Tibial artery (tissue), 4 donors: ENCODE measurements at regions not wholly inside any gene's neighbourhood (a gene's known extent, or its start where the extent isn't known, plus 50 kb on each side); places are given as distances from the start of the nearest gene placed in this dataset.

ENCODE experiments used
- DNase-seq, 2 donors: peaks; one replicate each; pipeline ENCODE4 v3.0.0-alpha.2; 2019
- H3K27ac ChIP-seq, 2 donors: fragments of 200-600 bp; sonication (generic) in 1 of 2; 1 replicate in 1 of 2; 2 replicates in 1 of 2; pipeline ENCODE4 v1.5.1; 2018 to 2019; ENCODE audit warnings: mild to moderate bottlenecking in 1 of 2
- H3K27me3 ChIP-seq, 2 donors: fragments of 200-600 bp; sonication (generic) in 1 of 2; one replicate each; pipeline versions ENCODE4 v1.5.1 to v1.6.0; 2016 to 2019
- H3K36me3 ChIP-seq, 3 donors: fragments of 200-600 bp; sonication (generic) in 2 of 3; one replicate each; pipeline ENCODE4 v1.5.1; 2016 to 2019; ENCODE audit warnings: mild to moderate bottlenecking in 2 of 3
- H3K4me1 ChIP-seq, 4 donors: fragments of 200-600 bp; sonication (generic) in 2 of 4; 1 replicate in 3 of 4; 2 replicates in 1 of 4; pipeline ENCODE4 v1.5.1; 2016 to 2019
- H3K4me3 ChIP-seq, 2 donors: fragments of 200-600 bp; sonication (generic) in 1 of 2; 1 replicate in 1 of 2; 2 replicates in 1 of 2; pipeline ENCODE4 v1.5.1; 2018 to 2019; ENCODE audit warnings: mild to moderate bottlenecking in 2 of 2
- H3K9me3 ChIP-seq, 3 donors: fragments of 200-600 bp; sonication (generic) in 1 of 3; one replicate each; pipeline ENCODE4 v1.5.1; 2016 to 2019
- CTCF ChIP-seq, 2 experiments: fragments of 200-600 bp in 1 of 2; fragments of 450-650 bp in 1 of 2; IDR thresholded peaks; one replicate each; pipeline ENCODE4 v1.5.1; 2017 to 2019; ENCODE audit warnings: antibody characterized with exemption in 2 of 2, mild to moderate bottlenecking in 1 of 2, moderate library complexity in 1 of 2
- intact Hi-C: fragments of 100-400 bp; cut with DNase I; formaldehyde crosslinking; loops from one replicate; pipeline ENCODE4 v1.15.0; 2023; ENCODE audit warnings: low total_unique reads

DNA sequence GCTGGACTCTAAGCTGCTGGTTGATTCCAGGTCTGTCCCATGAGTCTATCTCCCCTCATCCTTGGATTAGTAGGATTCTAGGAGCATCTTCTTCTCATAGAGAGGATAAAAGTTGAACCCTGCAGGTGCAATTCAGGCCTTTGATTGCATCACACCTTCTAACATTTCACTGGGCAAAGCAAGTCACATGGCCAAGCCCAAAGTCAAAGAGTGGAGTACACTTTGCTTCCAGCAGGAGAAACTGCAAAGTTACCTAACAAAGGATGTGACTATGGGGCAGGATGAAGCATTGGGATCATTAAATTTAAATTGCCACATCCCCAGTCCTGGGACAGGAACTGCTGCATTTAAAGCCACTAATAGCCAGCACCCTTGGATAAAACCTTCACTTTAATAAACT, 51.0 kb upstream of the EGFLAM start:
- H3K4me3 ChIP-seq: no peak overlapping the region
- no peak overlapping the region for H3K27ac ChIP-seq
- TF ChIP-seq CTCF (IDR thresholded peaks at IDR 0.05): no peak
- no peak for DNase-seq
- no peaks in the 10 kb centered on the region for H3K4me1 ChIP-seq
- no peaks in the 10 kb centered on the region for H3K27me3 ChIP-seq
- H3K36me3 ChIP-seq: no peaks in the 10 kb centered on the region
- intact Hi-C loops: no loop called here
- no peaks in the 10 kb centered on the region for H3K9me3 ChIP-seq

DNA sequence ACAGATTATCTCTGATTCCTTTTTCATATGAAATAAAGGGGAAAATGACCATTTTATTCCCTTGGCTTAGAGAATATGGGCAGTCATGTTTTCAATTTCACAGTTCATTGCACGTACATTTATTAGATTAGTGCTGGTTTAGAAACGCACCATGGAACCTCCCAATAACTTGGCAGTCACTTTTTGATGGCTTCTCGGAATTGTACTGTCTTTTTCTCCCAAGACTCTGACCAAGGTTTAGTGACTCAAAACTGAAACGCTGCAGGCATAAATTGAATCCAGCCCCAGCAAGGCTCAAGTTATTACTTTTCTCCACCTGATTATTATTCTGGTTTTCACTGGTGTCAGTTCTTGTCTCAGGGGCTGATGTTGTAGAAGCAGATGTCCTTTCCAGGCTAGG, 55.6 kb upstream of the EGFLAM start:
- Histone ChIP-seq H3K9me3 (no peaks in the 10 kb centered on the region), H3K27ac (no peak overlapping the region), H3K4me3 (no peak overlapping the region), H3K4me1 (no peaks in the 10 kb centered on the region), H3K36me3 (no peaks in the 10 kb centered on the region), H3K27me3 (no peaks in the 10 kb centered on the region)
- intact Hi-C loops: no loop called here
- no peak for TF ChIP-seq CTCF (IDR thresholded peaks at IDR 0.05)
- no peak for DNase-seq

- H3K4me1 ChIP-seq: no peaks in the 10 kb centered on the region
- TF ChIP-seq CTCF (IDR thresholded peaks at IDR 0.05): no peak
- no peak overlapping the region for H3K27ac ChIP-seq
- H3K27me3 ChIP-seq: no peaks in the 10 kb centered on the region
- no peaks in the 10 kb centered on the region for H3K9me3 ChIP-seq
- no peak overlapping the region for H3K4me3 ChIP-seq
- no peaks in the 10 kb centered on the region for H3K36me3 ChIP-seq
- intact Hi-C loops: no loop called here
- no peak for DNase-seq
Observed at GRCh38 chr5:38200872-38201557, 57.3 kb upstream of the EGFLAM start.

DNA sequence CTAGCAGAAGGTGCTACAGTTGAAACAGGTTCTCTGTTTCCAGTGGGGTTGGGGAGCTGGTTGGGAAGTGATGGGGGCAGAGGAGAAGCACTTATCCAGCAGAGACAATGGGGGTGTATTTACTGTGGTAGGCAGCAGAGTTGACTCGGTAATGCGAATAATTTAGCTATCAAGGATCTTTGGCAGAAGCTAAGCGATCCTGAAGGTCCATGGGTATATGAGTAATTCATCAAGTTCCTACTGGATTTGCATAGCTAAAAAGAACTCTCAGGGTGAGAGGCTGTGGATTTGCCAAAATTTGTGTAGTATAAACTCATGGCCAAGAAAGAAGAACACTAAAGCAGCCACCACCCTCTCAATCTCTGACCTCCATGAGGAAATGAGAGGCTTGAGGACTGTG, 61.2 kb upstream of the EGFLAM start:
- H3K9me3 ChIP-seq: no peaks in the 10 kb centered on the region
- DNase-seq: no peak
- no peaks in the 10 kb centered on the region for H3K36me3 ChIP-seq
- no peak for TF ChIP-seq CTCF (IDR thresholded peaks at IDR 0.05)
- no peak overlapping the region for H3K4me3 ChIP-seq
- H3K27me3 ChIP-seq: peaks cover 0 to 16% of the 10 kb centered on the region in 2 donors
- intact Hi-C loops: loop anchor here (10.0 kb wide), 1 partner anchor 782 kb away; no protein-coding TSS in a partner anchor
- H3K27ac ChIP-seq: no peak overlapping the region
- H3K4me1 ChIP-seq: no peaks in the 10 kb centered on the region

DNA sequence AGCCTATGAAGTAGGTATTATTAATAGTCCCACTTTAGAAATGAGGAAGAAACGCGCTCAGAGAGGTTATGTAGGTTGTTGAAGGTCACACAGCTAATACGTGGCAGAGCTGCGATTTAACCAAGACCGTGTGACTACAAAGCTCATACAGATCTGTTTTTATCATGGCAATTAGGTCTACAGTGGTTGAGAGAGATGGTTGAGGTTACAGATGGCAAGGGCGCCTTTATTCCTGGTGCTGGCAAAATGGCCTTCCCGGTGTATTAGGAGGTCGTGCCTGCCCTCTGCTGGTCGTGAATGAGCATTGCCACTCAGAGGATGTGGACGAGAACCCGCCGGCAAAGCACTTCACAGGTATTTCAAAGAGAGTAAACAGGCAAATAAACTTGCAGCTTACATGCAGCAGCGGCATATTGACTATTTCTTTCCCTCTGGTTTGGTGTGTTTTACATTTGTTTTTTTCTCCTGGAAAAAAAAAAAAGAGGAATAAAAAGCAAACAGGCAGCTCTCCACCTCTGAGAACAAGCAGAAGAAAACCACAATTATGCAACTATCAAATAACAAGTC, 65.3 kb upstream of the EGFLAM start:
- intact Hi-C loops: loop anchor here (5.0 to 10.0 kb wide), 2 partner anchors 356 to 778 kb away; no protein-coding TSS in a partner anchor
- peak; percentile 83 to 85 for TF ChIP-seq CTCF (IDR thresholded peaks at IDR 0.05)
- peak; percentile 52 to 75 for DNase-seq

More for the DNA sequence above, 65.3 kb upstream of the EGFLAM start:
- Histone ChIP-seq H3K27me3 (peaks cover 0 to 19% of the 10 kb centered on the region in 2 donors), H3K4me3 (no peak overlapping the region), H3K27ac (no peak overlapping the region), H3K36me3 (no peaks in the 10 kb centered on the region), H3K4me1 (no peaks in the 10 kb centered on the region), H3K9me3 (no peaks in the 10 kb centered on the region)
